ENCODE measurements at regions not wholly inside any gene's neighbourhood (a gene's known extent, or its start where the extent isn't known, plus 50 kb on each side); places are given as distances from the start of the nearest gene placed in this dataset.
"Not testable (repeated sequence)": the region's sequence is repeated elsewhere in the genome, so short reads cannot be mapped to it uniquely, and the experiment has no call there.

DNA sequence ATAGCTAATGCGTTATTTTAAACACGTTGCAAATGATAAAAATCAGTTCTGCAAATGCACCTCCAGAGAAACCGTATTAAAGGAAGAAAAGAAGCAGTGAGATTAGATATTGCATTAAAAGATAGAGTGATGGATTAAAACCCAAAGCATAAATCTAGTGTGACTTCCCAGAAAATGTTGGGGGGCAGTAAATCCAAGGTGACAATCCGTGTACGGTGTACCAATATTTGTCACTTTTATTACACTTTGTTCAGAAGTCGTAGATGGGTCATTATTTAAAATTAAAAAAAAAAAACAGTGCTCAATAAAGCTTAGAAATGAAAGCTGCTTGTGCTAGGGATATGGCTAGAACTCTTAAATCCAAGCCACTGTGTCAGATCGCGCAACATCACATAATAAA lies 106.4 kb downstream of the TMEM130 start:
- Histone ChIP-seq H3K4me3 (ENCODE audit: low read depth in 1 of 3, low read length in 3 of 3) (no peak overlapping the region), H3K27ac (ENCODE audit: low read depth in 1 of 2, low read length in 2 of 2) (no peak overlapping the region), H3K27me3 (ENCODE audit: control insufficient read depth in 4 of 4, insufficient read depth in 4 of 4, low read length in 3 of 4) (no peaks in the 10 kb centered on the region), H3K9me3 (ENCODE audit: control insufficient read depth in 4 of 4, low read length in 3 of 4) (no peaks in the 10 kb centered on the region), H3K9ac (ENCODE audit: low read depth in 1 of 2, low read length in 2 of 2) (no peak overlapping the region), H3K36me3 (ENCODE audit: control insufficient read depth in 4 of 4, insufficient read depth in 3 of 4, low read depth in 1 of 4, low read length in 3 of 4) (no peaks in the 10 kb centered on the region), H3K4me1 (ENCODE audit: control insufficient read depth in 4 of 4, insufficient read depth in 4 of 4, low read length in 3 of 4) (no peaks in the 10 kb centered on the region)
- TF ChIP-seq, protein P1, sequence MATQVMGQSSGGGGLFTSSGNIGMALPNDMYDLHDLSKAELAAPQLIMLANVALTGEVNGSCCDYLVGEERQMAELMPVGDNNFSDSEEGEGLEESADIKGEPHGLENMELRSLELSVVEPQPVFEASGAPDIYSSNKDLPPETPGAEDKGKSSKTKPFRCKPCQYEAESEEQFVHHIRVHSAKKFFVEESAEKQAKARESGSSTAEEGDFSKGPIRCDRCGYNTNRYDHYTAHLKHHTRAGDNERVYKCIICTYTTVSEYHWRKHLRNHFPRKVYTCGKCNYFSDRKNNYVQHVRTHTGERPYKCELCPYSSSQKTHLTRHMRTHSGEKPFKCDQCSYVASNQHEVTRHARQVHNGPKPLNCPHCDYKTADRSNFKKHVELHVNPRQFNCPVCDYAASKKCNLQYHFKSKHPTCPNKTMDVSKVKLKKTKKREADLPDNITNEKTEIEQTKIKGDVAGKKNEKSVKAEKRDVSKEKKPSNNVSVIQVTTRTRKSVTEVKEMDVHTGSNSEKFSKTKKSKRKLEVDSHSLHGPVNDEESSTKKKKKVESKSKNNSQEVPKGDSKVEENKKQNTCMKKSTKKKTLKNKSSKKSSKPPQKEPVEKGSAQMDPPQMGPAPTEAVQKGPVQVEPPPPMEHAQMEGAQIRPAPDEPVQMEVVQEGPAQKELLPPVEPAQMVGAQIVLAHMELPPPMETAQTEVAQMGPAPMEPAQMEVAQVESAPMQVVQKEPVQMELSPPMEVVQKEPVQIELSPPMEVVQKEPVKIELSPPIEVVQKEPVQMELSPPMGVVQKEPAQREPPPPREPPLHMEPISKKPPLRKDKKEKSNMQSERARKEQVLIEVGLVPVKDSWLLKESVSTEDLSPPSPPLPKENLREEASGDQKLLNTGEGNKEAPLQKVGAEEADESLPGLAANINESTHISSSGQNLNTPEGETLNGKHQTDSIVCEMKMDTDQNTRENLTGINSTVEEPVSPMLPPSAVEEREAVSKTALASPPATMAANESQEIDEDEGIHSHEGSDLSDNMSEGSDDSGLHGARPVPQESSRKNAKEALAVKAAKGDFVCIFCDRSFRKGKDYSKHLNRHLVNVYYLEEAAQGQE (IDR thresholded peaks at IDR 0.05) = no peak
- no peak for TF ChIP-seq ATF3 (IDR thresholded peaks at IDR 0.05)
- WGBS = 77% methylated on average over 8 of the region's 8 CpGs
- no peak for DNase-seq (ENCODE audit: low spot score)

DNA sequence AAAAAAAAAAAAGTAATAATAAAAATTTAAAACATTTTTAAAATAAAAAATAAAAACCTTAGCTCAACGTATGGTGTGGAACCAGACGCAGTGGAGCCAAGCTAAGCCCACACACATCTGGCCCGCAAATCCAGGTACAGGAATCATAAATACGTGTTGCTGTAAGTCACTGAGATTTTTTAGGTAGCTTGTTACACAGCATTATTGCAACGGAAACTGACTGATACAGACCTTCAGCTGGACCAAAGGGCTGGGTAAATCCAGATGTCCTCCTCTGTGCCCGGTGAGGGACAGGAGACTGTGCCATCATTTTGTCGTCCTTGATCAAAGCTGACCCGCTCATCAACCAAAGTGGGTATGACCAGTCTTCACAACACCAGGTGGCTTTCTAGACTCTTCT lies 104.9 kb downstream of the TMEM130 start:
- 81% methylated on average over 8 of the region's 8 CpGs for WGBS
- Histone ChIP-seq H3K27ac (ENCODE audit: low read depth in 1 of 2, low read length in 2 of 2) (no peak overlapping the region), H3K27me3 (ENCODE audit: control insufficient read depth in 4 of 4, insufficient read depth in 4 of 4, low read length in 3 of 4) (no peaks in the 10 kb centered on the region), H3K36me3 (ENCODE audit: control insufficient read depth in 4 of 4, insufficient read depth in 3 of 4, low read depth in 1 of 4, low read length in 3 of 4) (no peaks in the 10 kb centered on the region), H3K4me1 (ENCODE audit: control insufficient read depth in 4 of 4, insufficient read depth in 4 of 4, low read length in 3 of 4) (no peaks in the 10 kb centered on the region), H3K9ac (ENCODE audit: low read depth in 1 of 2, low read length in 2 of 2) (no peak overlapping the region), H3K4me3 (ENCODE audit: low read depth in 1 of 3, low read length in 3 of 3) (no peak overlapping the region), H3K9me3 (ENCODE audit: control insufficient read depth in 4 of 4, low read length in 3 of 4) (no peaks in the 10 kb centered on the region)
- no peak for DNase-seq (ENCODE audit: low spot score)
- no peak for TF ChIP-seq NR2F2 (IDR thresholded peaks at IDR 0.05)
- no peak for TF ChIP-seq YY1 (IDR thresholded peaks at IDR 0.05)
- TF ChIP-seq HNF4G (IDR thresholded peaks at IDR 0.05) = no peak
- TF ChIP-seq JUND (IDR thresholded peaks at IDR 0.05) = no peak
- TF ChIP-seq, protein P2, sequence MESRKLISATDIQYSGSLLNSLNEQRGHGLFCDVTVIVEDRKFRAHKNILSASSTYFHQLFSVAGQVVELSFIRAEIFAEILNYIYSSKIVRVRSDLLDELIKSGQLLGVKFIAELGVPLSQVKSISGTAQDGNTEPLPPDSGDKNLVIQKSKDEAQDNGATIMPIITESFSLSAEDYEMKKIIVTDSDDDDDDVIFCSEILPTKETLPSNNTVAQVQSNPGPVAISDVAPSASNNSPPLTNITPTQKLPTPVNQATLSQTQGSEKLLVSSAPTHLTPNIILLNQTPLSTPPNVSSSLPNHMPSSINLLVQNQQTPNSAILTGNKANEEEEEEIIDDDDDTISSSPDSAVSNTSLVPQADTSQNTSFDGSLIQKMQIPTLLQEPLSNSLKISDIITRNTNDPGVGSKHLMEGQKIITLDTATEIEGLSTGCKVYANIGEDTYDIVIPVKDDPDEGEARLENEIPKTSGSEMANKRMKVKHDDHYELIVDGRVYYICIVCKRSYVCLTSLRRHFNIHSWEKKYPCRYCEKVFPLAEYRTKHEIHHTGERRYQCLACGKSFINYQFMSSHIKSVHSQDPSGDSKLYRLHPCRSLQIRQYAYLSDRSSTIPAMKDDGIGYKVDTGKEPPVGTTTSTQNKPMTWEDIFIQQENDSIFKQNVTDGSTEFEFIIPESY (IDR thresholded peaks at IDR 0.05) = no peak
- no peak for TF ChIP-seq FOXA2 (IDR thresholded peaks at IDR 0.05)
- TF ChIP-seq, protein P1 (IDR thresholded peaks at IDR 0.05) = no peak
- no peak for TF ChIP-seq FOXA1 (IDR thresholded peaks at IDR 0.05)
- TF ChIP-seq ATF3 (IDR thresholded peaks at IDR 0.05) = no peak
- TF ChIP-seq RAD21 (IDR thresholded peaks at IDR 0.05) = no peak
- no peak for TF ChIP-seq GABPA (IDR thresholded peaks at IDR 0.05 in 1 of 2, conservative IDR thresholded peaks at IDR 0.05 in 1 of 2)
- no peak for TF ChIP-seq MAX (IDR thresholded peaks at IDR 0.05)
- no peak for TF ChIP-seq TAF1 (conservative IDR thresholded peaks at IDR 0.05)
- TF ChIP-seq, protein P3, sequence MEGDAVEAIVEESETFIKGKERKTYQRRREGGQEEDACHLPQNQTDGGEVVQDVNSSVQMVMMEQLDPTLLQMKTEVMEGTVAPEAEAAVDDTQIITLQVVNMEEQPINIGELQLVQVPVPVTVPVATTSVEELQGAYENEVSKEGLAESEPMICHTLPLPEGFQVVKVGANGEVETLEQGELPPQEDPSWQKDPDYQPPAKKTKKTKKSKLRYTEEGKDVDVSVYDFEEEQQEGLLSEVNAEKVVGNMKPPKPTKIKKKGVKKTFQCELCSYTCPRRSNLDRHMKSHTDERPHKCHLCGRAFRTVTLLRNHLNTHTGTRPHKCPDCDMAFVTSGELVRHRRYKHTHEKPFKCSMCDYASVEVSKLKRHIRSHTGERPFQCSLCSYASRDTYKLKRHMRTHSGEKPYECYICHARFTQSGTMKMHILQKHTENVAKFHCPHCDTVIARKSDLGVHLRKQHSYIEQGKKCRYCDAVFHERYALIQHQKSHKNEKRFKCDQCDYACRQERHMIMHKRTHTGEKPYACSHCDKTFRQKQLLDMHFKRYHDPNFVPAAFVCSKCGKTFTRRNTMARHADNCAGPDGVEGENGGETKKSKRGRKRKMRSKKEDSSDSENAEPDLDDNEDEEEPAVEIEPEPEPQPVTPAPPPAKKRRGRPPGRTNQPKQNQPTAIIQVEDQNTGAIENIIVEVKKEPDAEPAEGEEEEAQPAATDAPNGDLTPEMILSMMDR (IDR thresholded peaks at IDR 0.05; ENCODE audit: low read depth, low read length, missing input control) = no peak
- TF ChIP-seq HNF4A (conservative IDR thresholded peaks at IDR 0.05) = no peak

- not testable (repeated sequence) for H3K4me1 ChIP-seq (ENCODE audit: control insufficient read depth in 4 of 4, insufficient read depth in 4 of 4, low read length in 3 of 4); H3K36me3 ChIP-seq (ENCODE audit: control insufficient read depth in 4 of 4, insufficient read depth in 3 of 4, low read depth in 1 of 4, low read length in 3 of 4); H3K4me3 ChIP-seq (ENCODE audit: low read depth in 1 of 3, low read length in 3 of 3); H3K9ac ChIP-seq (ENCODE audit: low read depth in 1 of 2, low read length in 2 of 2); H3K9me3 ChIP-seq (ENCODE audit: control insufficient read depth in 4 of 4, low read length in 3 of 4); H3K27me3 ChIP-seq (ENCODE audit: control insufficient read depth in 4 of 4, insufficient read depth in 4 of 4, low read length in 3 of 4); H3K27ac ChIP-seq (ENCODE audit: low read depth in 1 of 2, low read length in 2 of 2); DNase-seq (ENCODE audit: low spot score)
- 83% methylated on average over 5 of the region's 5 CpGs for WGBS
These were observed 99.7 kb downstream of the TMEM130 start for GRCh38 chr7:98770085-98770484.

Measured in liver (tissue), 8 donors.